SK-N-SH treated with all-trans-retinoic acid at 6 μM for 48 hours (cell line): ENCODE measurements at regions not wholly inside any gene's neighbourhood (a gene's known extent, or its start where the extent isn't known, plus 50 kb on each side); places are given as distances from the start of the nearest gene placed in this dataset.

Source experiments
- ATAC-seq: fragments of 200-7000 bp; cut with Tn5 transposase; 3 replicates; pipeline ENCODE4 v1.9.1; 2020; ENCODE audit warnings: mild to moderate bottlenecking, moderate library complexity
- ARNTL ChIP-seq: fragments of 450-650 bp; formaldehyde crosslinking; IDR thresholded peaks from 2 replicates; pipeline ENCODE4 v1.5.0; 2020; ENCODE audit warnings: low read depth, mild to moderate bottlenecking, moderate library complexity, borderline replicate concordance
- BACH2 ChIP-seq: fragments of 250-450 bp; sonication (Bioruptor Pico); IDR thresholded peaks from 2 replicates; pipeline ENCODE4 v1.9.0; 2021; ENCODE audit warnings: mild to moderate bottlenecking, borderline replicate concordance
- CSDC2 ChIP-seq: fragments of 250-450 bp; sonication (Bioruptor Pico); IDR thresholded peaks from 2 replicates; pipeline ENCODE4 v1.5.0; 2020; ENCODE audit warnings: mild to moderate bottlenecking, moderate library complexity
- ESRRG ChIP-seq: fragments of 250-450 bp; sonication (Bioruptor Pico); IDR thresholded peaks from 2 replicates; pipeline ENCODE4 v1.6.1; 2021; ENCODE audit warnings: mild to moderate bottlenecking
- ISL1 ChIP-seq: fragments of 250-450 bp; sonication (Bioruptor Pico); IDR thresholded peaks from 2 replicates; pipeline ENCODE4 v2.1.2; 2022; ENCODE audit warnings: mild to moderate bottlenecking, moderate library complexity
- OSR1 ChIP-seq: fragments of 250-450 bp; sonication (Bioruptor Pico); IDR thresholded peaks from 2 replicates; pipeline ENCODE4 v1.8.0; 2022; ENCODE audit warnings: moderate library complexity, mild to moderate bottlenecking, inconsistent platforms
- PPARA ChIP-seq: fragments of 250-450 bp; sonication (Bioruptor Pico); IDR thresholded peaks from 2 replicates; pipeline ENCODE4 v1.5.0; 2020; ENCODE audit warnings: mild to moderate bottlenecking, borderline replicate concordance
- SNAI2 ChIP-seq: fragments of 250-450 bp; sonication (Bioruptor Pico); IDR thresholded peaks from 2 replicates; pipeline ENCODE4 v1.5.0; 2020; ENCODE audit warnings: mild to moderate bottlenecking, moderate library complexity
- TCF4 ChIP-seq: fragments of 250-450 bp; sonication (Bioruptor Pico); IDR thresholded peaks from 2 replicates; pipeline ENCODE4 v1.8.0; 2021; ENCODE audit warnings: mild to moderate bottlenecking, moderate library complexity, borderline replicate concordance
- ZC3H10 ChIP-seq: fragments of 250-450 bp; sonication (Bioruptor Pico); IDR thresholded peaks from 2 replicates; pipeline ENCODE4 v1.5.1; 2021; ENCODE audit warnings: mild to moderate bottlenecking, moderate library complexity
- ZFP3 ChIP-seq: fragments of 250-450 bp; sonication (Bioruptor Pico); IDR thresholded peaks from 2 replicates; pipeline ENCODE4 v1.5.0; 2020; ENCODE audit warnings: mild to moderate bottlenecking, moderate library complexity
- ZFP30 ChIP-seq: fragments of 450-650 bp; formaldehyde crosslinking; IDR thresholded peaks from 2 replicates; pipeline ENCODE4 v1.5.0; 2022; ENCODE audit warnings: mild to moderate bottlenecking, moderate library complexity
- ZNF565 ChIP-seq: fragments of 450-650 bp; formaldehyde crosslinking; conservative IDR thresholded peaks from 2 replicates; pipeline ENCODE4 v1.5.0; 2020; ENCODE audit warnings: low read depth, mild to moderate bottlenecking, moderate library complexity
- ZNF8 ChIP-seq: fragments of 450-650 bp; formaldehyde crosslinking; IDR thresholded peaks from 2 replicates; pipeline ENCODE4 v1.5.0; 2020; ENCODE audit warnings: mild to moderate bottlenecking, moderate library complexity
- TF ChIP-seq, protein P1 (sequence below): fragments of 250-450 bp; sonication (Bioruptor Pico); IDR thresholded peaks from 2 replicates; pipeline ENCODE4 v1.8.0; 2021; ENCODE audit warnings: low read depth, mild to moderate bottlenecking, moderate library complexity, borderline replicate concordance
- TF ChIP-seq, protein P2 (sequence below): fragments of 250-450 bp; sonication (Bioruptor Pico); IDR thresholded peaks from 2 replicates; pipeline ENCODE4 v1.5.0; 2020; ENCODE audit warnings: mild to moderate bottlenecking, moderate library complexity
- TF ChIP-seq, protein P3 (sequence below): fragments of 250-450 bp; sonication (Bioruptor Pico); IDR thresholded peaks from 2 replicates; pipeline ENCODE4 v1.8.0; 2020; ENCODE audit warnings: mild to moderate bottlenecking, moderate library complexity, borderline replicate concordance
- TF ChIP-seq, protein P4 (sequence below): fragments of 250-450 bp; sonication (Bioruptor Pico); IDR thresholded peaks from 2 replicates; pipeline ENCODE4 v1.5.1; 2021; ENCODE audit warnings: mild to moderate bottlenecking, moderate library complexity

DNA sequence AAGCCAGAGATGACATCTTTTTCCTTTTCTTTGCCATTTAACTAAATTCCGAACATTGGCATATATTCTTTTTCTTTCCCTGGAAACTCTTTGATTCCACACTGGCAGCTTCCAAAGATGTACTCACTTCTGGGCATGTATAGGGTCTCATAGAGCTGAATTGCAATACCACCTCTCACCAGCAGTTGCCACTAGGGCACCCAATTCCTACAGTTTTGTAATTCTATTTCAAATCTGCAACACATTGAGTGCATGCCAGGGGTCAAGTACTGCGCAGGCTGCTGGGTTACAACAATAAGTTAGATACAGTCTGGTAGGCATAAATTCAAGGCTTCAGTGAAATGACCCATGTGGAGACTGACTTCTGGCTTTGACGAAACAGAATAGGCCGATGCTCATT lies 208.8 kb upstream of the NLRP1 start:
- TF ChIP-seq TCF4 (CRISPR knock-in tag) (no peak), ZNF8 (CRISPR knock-in tag) (no peak), ZNF565 (CRISPR knock-in tag) (no peak), ARNTL (no peak), ZFP30 (CRISPR knock-in tag) (no peak), ZFP3 (CRISPR knock-in tag) (no peak), ISL1 (CRISPR knock-in tag) (no peak), PPARA (CRISPR knock-in tag) (no peak), SNAI2 (CRISPR knock-in tag) (no peak)
- TF ChIP-seq, protein P1, sequence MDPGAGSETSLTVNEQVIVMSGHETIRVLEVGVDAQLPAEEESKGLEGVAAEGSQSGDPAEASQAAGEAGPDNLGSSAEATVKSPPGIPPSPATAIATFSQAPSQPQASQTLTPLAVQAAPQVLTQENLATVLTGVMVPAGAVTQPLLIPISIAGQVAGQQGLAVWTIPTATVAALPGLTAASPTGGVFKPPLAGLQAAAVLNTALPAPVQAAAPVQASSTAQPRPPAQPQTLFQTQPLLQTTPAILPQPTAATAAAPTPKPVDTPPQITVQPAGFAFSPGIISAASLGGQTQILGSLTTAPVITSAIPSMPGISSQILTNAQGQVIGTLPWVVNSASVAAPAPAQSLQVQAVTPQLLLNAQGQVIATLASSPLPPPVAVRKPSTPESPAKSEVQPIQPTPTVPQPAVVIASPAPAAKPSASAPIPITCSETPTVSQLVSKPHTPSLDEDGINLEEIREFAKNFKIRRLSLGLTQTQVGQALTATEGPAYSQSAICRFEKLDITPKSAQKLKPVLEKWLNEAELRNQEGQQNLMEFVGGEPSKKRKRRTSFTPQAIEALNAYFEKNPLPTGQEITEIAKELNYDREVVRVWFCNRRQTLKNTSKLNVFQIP (CRISPR knock-in tag): no peak
- TF ChIP-seq, protein P2, sequence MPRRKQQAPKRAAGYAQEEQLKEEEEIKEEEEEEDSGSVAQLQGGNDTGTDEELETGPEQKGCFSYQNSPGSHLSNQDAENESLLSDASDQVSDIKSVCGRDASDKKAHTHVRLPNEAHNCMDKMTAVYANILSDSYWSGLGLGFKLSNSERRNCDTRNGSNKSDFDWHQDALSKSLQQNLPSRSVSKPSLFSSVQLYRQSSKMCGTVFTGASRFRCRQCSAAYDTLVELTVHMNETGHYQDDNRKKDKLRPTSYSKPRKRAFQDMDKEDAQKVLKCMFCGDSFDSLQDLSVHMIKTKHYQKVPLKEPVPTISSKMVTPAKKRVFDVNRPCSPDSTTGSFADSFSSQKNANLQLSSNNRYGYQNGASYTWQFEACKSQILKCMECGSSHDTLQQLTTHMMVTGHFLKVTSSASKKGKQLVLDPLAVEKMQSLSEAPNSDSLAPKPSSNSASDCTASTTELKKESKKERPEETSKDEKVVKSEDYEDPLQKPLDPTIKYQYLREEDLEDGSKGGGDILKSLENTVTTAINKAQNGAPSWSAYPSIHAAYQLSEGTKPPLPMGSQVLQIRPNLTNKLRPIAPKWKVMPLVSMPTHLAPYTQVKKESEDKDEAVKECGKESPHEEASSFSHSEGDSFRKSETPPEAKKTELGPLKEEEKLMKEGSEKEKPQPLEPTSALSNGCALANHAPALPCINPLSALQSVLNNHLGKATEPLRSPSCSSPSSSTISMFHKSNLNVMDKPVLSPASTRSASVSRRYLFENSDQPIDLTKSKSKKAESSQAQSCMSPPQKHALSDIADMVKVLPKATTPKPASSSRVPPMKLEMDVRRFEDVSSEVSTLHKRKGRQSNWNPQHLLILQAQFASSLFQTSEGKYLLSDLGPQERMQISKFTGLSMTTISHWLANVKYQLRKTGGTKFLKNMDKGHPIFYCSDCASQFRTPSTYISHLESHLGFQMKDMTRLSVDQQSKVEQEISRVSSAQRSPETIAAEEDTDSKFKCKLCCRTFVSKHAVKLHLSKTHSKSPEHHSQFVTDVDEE (CRISPR knock-in tag): no peak
- no peak for ATAC-seq

DNA sequence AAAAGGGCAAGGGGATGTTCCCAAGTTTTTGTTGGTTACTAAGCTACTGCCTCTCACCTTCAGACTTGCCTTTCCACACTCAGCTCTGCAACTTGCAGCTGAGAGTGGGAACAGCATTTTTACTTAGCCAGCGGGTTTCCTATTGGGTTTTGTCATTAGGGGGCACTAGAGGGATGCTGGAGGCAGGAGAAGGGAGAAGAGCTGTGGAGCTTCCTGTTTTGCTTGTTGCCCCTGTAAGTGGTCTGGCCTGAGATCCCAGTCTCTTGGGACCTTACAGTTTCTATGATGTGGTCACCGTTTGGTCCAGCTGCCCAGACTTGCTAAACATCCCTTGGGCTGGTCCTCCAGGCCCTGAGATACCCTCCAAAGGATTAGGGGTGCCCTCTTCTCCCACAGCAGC lies 209.6 kb upstream of the NLRP1 start:
- no peak for TF ChIP-seq SNAI2 (CRISPR knock-in tag)
- TF ChIP-seq, all 23 proteins: peak for 0
- no peak for ATAC-seq

DNA sequence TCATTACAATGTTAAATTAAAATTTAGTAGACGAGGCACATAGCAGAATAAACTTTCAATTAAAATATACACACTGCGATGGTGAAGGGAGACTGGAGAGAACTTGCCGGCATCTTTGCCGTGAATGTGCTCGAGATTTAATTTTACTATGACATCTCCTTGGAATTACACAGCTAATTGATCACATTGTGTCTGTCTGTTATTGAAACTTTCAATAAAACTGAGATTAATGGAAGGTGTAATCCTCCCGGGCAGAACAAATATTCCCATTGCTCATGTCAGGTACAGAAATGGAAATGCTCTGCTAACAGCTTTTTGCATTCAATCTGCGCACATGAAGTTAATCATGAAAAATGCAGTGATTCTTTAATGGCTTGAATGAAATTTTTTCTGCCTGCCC lies 210.1 kb upstream of the NLRP1 start:
- no peak for ATAC-seq
- TF ChIP-seq ZNF565 (CRISPR knock-in tag): no peak
- TF ChIP-seq TCF4 (CRISPR knock-in tag): no peak
- no peak for TF ChIP-seq BACH2 (CRISPR knock-in tag)
- TF ChIP-seq ARNTL: no peak
- TF ChIP-seq, protein P3, sequence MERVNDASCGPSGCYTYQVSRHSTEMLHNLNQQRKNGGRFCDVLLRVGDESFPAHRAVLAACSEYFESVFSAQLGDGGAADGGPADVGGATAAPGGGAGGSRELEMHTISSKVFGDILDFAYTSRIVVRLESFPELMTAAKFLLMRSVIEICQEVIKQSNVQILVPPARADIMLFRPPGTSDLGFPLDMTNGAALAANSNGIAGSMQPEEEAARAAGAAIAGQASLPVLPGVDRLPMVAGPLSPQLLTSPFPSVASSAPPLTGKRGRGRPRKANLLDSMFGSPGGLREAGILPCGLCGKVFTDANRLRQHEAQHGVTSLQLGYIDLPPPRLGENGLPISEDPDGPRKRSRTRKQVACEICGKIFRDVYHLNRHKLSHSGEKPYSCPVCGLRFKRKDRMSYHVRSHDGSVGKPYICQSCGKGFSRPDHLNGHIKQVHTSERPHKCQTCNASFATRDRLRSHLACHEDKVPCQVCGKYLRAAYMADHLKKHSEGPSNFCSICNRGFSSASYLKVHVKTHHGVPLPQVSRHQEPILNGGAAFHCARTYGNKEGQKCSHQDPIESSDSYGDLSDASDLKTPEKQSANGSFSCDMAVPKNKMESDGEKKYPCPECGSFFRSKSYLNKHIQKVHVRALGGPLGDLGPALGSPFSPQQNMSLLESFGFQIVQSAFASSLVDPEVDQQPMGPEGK (CRISPR knock-in tag): no peak
- TF ChIP-seq, protein P1 (CRISPR knock-in tag): no peak
- no peak for TF ChIP-seq SNAI2 (CRISPR knock-in tag)
- TF ChIP-seq ISL1 (CRISPR knock-in tag): no peak
- TF ChIP-seq, protein P4, sequence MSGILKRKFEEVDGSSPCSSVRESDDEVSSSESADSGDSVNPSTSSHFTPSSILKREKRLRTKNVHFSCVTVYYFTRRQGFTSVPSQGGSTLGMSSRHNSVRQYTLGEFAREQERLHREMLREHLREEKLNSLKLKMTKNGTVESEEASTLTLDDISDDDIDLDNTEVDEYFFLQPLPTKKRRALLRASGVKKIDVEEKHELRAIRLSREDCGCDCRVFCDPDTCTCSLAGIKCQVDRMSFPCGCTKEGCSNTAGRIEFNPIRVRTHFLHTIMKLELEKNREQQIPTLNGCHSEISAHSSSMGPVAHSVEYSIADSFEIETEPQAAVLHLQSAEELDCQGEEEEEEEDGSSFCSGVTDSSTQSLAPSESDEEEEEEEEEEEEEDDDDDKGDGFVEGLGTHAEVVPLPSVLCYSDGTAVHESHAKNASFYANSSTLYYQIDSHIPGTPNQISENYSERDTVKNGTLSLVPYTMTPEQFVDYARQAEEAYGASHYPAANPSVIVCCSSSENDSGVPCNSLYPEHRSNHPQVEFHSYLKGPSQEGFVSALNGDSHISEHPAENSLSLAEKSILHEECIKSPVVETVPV: no peak
- no peak for TF ChIP-seq OSR1 (CRISPR knock-in tag)
- TF ChIP-seq ZC3H10 (CRISPR knock-in tag): no peak
- TF ChIP-seq ESRRG: no peak
- TF ChIP-seq, protein P2 (CRISPR knock-in tag): no peak
- TF ChIP-seq CSDC2 (CRISPR knock-in tag): no peak
